Activated T-cell treated with anti-CD3 and anti-CD28 coated beads for 1 hour (primary cell): ENCODE measurements at regions not wholly inside any gene's neighbourhood (a gene's known extent, or its start where the extent isn't known, plus 50 kb on each side); places are given as distances from the start of the nearest gene placed in this dataset.

Experiments
- DNase-seq: peaks from one replicate; pipeline ENCODE4 v3.0.0-alpha.2; 2020; ENCODE audit warnings: low read depth

DNA sequence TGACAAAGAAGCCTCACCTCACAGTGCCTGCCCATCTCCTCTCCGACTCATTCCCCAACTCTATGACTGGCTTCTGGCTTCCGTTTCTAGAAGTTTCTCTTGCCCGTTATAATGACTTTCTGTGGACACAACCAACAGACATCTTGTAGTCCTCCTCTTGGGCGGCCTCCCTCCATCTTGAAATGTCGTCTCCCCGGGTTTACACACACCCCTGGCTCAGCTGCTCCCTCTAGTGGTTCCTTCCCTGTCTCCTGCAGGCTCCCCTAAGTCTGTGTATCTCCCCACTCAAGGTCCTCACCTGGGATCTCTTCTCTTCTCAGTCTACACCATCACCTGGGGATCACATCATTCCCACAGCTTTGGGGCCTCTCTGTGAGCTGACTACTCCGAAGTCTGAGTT is 123.4 kb upstream of the NEBL start:
- DNase-seq: no peak

DNA sequence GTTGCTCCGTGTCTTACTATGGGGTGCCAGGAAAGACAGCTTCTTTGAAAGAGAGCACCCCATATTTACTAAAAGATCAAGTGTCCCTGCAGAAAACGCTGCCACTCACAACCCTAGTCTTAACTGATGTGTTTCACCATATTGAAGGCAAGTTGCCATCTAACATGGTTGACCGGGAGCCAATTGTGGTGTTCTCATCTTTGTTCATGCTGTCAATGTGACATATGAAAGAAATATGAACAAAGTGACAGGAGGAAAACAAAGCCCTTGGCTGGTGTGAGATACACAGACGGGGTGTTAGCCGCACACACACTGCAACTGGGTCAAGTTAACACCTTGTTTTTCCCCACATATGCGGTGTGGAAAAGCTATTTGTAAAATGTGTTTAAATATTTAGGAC is 122.3 kb upstream of the NEBL start:
- DNase-seq: no peak

DNA sequence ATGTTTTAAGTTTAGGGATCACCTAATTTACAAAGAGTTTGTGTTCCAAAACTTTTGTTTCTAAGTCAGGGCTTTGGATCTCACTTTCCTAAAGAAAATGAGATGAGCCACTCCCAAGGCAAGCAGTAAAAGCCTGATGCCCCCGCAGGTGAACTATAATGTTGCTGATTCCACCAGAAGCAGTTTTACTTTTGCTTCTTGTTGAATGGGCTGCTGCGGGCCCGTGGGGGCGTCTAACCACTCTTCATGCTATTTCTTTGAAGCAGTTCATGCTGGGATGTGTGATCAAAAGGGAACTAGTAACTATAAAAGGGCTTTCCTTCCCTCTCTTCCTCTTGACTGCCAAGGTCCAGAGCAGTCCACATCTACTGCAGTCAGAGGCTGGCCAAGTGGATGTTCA is 118.7 kb upstream of the NEBL start:
- DNase-seq: no peak

DNA sequence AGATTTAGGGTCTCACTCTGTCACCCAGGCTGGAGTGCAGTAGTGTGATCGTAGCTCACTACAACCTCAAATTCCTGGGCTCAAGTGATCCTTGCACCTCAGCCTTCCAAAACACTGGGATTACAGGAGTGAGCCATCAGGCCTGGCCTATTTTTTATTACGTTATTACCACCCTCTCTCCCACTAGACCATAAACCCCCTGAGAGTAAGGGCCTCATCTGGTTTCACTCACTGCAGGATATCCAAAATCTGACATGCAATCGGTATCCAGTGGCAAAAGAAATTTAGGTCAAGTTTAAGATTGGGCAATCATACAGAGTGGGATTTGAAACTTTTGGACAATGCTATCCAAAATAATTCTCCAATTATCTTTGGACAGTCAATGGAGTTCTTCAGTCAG is 117.0 kb upstream of the NEBL start:
- DNase-seq: no peak

DNA sequence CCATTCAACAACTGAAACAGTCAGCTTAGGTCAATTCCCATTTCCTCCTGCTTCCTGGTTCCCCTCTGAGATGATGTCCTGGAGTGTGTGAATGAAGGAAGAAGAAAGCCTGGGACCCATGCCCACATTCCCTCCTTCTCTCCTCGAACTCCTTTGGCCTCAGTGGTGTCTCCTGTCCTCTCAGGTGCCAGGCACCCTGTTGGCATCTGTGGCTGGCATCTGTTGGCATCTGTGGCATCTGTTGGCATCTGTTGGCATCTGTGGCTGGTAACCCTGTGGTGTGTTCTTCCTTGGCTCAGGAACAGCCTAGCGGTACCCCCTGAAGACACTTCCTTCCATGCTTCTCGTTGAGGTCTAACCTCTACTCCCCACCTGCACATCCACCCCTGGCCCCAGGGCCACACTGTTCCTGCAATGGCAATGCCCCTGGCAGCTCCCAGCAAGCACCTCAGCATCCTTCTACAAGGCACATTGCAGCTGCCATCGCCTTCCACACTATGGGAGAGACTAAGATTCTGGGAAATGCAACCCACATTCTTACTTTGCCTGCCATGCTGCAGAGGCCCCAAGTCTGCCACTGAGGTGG is 114.4 kb upstream of the NEBL start:
- DNase-seq: no peak

DNA sequence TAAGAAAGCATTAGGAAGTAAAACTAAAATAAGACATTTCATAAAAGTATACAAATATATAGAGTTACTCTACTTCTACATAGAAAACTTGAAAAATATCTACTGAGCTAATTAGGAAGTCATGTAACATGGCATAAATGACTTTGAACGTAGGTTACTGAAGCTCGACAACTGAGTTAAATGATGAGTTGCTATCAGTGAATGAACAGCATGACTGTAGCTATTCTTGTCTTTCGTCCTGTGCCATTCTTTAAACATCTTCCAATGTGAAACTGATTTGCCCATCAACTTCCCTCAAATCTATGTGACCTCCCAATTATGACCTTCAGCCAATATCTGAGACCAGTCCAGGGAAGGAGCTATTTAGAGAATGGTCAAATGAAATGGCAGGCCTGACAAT is 113.5 kb upstream of the NEBL start:
- no peak for DNase-seq

DNA sequence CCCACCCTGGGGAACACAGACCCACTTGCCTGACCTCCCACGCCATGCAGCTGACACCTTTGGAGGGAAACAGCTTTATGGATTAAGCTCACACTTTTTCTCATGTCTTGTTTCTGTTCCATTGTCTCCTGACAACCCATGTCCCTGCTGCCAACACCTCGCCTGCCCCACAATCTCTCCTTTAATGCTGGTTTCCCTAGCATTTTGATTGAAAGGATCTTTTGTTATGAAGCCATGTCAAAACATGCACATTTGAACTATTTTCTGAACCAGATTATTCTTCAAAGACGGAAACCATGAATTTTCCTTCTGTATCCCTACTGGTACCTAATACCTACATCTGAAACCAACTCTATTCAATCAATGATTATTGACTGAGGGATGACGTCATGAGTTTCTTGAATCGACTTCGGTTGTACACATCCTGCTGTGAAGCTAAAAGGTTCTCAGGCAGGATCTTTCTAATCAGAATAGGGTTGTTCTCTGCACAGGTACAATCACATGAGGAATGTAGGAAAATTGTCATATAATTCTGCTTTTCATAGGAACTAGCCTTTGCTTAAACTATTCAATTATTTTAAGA is 106.2 kb upstream of the NEBL start:
- DNase-seq: no peak

DNA sequence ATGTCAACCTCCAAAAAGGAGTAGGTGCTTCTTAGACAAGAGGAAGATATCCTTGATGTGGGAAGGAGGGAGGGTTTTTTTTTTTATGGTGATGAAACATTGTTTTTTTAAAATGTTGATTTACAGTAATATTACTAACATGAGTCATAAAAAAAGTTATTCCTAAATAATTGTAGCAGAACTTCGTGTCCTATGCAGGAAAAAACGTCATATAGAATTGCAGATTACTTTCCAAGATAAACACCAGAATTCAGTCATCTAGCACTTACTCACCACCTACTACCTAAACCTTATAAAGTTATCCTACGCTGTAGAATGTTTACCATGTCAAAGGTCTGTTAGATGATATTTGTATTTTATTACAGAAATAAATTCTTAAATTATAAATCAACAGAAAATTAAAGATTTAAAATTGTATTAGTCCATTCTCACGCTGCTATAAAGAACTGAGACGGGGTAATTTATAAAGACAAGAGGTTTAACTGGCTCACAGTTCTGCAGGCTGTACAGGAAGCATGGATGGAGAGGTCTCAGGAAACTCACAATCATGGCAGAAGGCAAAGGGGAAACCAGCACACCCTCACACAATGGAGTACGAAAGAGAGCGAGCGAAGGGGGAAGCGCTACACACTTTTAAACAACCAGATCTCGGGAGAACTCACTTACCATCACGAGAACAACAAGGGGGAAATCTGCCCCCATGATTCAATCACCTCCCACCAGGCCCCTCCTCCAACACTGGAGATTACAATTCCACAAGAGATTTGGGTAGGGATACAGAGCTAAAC is 105.2 kb upstream of the NEBL start:
- DNase-seq: no peak

DNA sequence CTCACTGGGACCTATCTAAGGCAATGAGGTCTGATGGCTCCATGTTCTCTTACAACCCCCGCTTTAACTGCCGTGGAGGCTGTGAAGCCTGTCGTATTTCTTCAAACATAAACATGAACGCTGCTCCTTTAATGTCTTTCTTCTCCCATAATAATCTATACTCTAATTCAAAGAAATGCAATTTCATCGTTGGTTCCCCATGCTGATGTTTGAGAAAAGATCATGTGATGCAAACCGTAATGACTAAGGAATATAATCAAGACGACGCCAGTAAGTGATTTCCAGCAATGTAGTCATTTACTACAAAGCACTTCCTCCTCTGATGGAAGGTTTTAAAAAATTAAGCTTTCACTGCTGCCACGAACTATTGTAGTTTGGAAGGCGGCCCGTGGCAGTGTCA is 102.6 kb upstream of the NEBL start:
- no peak for DNase-seq

DNA sequence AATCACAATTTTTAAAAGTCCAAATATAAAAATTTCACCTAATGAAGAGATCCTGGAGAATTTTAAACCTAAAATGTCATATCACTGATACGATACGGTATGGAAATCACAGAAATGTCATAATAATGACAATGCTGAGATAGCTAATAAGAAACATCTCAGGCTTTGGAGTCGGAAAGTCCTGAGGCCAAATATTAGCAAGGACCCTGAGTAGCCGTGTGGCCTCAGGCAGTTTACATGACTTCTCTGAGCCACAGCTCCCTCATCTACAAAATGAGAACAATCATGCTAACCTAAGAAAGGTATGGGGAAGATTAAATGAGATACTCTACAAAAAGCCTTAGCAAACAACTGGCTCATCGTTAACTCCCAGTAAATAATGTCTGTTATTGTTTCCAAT is 100.9 kb upstream of the NEBL start:
- DNase-seq: no peak

DNA sequence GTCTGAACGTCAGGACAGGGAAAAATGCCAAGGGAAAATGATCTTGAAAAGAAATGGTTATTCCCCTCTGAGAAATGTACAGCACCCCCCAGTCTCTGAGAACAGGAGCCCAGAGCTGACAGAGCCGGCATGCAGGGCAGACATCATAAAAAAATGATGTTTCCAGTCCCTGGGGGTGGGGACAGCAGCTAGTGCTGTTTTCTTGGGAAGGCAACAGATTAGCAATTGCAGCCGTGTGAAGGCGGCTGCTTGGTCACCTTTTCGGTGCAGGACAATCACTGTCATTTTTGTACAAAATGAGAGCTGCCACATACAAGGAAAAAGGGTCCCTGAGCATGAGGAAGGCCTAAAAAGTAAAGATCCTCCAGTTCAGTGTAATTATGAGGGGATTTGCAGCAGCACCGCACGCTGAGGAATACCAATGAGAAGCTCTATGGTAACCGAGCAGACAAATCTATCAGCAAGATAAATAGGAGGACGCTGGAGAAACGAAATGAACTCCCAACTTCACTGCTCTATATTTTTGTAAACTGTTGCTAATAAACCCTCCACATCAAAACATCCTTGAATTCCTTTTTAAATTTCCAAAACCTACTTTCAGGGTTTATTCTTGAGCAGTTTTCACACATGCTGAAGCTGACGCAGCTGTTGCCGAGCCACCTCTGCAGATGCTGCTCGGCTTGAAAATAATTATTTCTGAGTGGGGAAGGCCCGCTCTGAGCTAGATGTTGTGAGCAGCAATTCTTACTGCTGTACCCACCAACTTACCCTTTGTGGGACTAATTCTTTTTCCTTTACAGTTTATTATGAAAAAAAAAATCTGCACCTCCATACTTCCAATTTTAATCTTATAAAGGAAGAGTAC is 98.2 kb upstream of the NEBL start:
- no peak for DNase-seq

DNA sequence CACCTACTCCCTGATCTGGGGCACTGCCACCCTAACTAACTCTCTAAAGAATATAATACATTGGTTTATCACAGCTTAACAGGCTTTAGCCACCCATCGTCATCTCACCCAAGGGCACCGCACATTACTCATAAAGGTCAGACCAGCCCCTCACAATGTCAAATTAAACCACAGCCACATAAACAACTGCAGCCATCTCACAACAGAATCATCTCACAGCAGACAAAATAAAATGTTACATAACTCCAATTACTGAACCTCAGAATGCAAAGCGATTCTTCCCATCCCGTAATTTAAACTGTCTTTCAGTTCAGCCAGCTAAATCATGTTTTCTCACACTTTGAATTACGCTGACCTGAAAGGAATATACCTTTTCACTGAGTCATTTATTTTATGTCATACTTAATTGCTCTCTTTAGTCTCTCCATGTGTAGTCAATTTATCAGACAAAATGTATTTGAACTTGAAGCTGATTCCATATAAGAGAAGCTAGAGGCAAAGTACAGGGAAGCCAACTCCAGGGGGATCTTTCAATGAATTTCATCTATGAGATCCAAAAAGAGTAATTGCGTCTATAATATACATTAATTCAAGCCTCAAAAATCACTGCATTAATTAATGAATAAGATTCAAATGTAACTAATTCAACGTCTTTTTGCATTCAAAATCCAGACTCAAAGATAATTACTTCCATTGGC is 96.9 kb upstream of the NEBL start:
- DNase-seq: no peak

DNA sequence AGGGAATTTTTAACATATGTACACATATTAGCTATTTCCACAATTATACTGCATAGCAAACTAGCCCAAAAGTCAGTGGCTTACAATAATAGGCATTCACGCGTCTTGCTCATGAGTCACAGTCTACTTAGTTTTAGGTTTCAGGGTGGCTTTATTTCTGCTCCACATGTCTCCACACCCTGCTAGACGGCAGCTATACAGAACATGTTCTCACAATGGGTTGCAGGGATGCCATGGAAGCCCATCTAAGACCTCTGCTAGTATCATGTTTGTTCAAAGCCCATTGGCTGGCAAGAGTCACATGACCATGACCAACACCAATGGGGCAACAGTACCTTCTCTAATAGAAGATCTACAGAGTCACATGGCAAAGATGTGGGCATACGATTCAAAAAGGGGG is 96.3 kb upstream of the NEBL start:
- DNase-seq: no peak

DNA sequence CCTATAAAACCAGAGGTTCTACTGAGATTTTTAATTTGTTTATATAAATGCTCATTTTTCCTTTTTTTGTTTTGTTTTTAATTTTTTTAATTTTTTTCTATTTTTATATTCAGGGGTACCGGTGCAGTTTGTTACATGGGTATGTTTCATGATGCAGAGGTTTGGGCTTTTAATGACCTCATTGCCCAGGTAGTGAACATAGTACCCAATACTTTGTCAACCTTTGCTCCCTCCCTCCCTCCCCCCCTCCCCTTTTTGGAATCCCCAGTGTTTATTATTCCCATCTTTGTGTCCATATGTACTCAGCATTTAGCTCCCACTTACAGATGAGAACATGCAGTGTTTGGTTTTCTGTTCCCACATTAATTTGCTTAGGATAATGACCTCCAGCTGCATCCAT is 94.4 kb upstream of the NEBL start:
- no peak for DNase-seq

DNA sequence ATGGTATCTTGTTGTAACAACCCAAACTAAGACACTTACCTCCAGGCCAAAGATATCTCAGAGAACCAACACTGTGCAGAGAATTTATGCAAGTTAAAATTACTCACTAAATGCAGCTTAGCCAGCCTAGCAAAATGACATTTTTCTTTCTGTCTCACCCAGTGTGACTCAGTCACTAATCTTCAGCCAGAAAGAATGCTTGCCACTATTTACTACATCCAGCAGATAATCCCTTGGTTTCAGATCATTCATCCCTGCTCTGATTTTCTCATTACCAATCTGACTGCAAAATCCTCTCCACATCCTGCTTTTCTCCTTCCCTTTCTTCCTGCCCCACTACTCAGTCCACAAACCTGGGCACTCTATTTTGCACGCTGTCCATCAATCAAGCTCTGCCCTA is 93.5 kb upstream of the NEBL start:
- no peak for DNase-seq

DNA sequence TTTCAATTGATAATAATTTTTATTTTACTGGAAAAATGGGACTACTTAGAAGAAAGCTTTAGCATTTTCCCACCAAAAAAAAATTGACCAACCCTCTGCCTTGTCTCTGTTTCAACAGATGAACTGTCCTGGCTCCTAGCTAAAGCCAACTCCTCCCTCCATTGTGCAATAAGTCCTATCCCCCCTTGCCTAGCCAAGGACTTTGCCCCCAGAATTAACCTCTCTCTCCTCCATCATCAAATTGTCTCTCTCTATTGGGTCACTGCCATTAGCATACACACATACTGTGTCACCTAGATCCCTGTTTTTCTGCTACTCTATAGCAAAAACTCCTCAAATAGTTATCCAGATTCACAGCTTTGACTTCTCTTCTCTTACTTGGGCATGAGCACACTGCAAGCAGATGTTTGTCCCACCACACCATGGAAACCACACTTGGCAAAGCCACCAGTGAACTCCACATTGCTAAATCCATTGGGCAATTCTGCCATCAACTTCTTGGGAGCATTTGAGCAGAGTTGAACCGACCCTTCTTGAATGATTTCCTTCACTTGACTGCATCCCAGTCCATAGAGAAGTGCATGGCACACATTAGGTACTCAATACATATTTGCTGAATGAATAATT is 91.4 kb upstream of the NEBL start:
- no peak for DNase-seq

DNA sequence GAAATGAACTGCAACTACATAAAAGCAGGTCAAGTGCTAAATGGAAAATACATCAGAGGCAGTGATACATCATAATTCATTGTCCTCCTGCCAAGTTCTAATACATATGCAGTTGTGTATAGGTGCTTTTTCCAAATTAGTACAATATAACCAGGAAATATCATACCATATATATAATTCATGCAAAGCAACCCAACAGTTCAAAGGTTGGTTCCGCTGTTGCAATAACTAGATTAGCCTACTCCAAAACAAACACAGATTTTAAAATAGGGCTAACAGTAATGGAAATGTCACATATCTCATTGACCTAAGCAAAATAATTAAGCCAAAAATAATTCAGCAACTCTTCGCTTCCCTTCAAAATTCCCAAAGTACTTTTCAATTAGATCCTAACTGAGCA is 88.9 kb upstream of the NEBL start:
- DNase-seq: no peak

DNA sequence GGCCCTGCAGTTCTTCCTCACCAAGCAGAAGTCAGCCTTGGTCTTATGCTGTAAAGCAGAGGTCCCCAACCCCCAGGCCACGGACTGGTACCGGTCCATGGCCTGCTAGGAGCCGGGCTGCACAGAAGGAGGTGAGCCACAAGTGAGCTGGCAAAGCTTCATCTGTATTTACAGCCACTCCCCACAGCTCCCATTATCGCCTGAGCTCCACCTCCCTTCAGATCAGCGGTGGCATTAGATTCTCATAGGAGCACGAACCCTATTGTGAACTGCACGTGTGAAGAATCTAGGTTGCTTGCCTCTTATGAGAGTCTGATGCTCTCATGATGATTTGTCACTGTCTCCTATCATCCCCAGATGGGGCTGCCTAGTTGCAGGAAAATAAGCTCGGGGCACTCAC is 87.6 kb upstream of the NEBL start:
- no peak for DNase-seq

DNA sequence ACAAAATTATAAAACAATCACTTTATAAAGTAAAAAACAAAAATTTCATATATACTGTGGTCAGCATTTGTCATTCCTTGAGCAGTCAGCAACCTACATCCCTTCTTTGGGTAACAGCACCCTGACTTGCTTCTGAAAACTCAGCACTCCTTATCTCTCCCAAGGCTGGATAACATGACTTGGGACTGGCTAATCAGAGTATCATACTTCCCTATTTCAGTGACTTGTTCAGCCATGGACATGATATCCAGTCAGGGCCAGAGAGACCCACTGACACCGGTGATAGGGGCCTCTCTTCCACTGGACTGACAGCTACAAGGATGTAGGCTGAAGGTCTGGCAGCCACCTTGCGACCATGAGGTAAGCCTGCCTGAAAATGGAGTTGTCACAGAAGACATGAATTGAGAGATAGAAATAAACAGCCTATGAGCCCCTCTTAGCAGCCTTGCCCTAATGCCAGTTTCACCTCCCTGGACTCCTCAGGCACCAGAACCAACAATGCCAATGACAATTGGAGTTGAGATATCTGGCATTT is 84.4 kb upstream of the NEBL start:
- no peak for DNase-seq

DNA sequence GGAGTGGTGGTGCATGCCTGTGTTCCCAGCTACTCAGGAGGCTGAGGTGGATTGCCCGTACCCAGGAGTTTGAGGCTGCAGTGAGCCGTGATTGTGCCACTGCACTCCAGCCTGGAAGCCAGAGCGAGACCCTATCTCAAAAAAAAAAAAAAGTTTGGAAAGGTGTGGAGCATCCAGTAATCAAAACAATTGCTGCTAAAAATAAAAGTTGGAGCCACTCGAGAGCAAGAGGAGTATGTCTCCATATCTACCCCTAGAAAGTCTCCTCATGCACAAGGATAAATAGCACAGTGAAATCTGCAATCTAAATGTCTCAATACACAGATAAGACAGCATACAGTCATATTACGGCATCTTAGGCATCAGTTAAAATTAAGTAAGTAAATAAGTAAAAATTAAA is 81.5 kb upstream of the NEBL start:
- DNase-seq: no peak

DNA sequence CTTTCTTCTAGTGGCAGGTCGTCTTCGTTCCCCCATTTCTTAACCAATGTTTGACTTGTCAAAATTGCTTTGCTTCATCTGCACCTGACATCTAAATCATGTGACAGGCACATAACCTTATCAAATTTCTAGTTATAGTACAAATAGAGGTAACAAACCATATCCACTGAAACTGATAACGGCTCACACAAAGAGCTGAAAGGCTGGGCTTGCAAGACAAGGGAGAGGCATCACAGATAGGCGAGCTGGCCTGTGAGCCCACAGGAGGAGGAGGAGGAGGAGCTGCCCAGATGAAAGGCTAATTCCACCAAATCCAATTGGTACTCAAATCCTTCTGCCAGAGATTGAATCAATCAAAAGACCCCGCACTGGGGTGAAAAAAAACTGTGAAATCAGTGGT is 80.2 kb upstream of the NEBL start:
- no peak for DNase-seq

DNA sequence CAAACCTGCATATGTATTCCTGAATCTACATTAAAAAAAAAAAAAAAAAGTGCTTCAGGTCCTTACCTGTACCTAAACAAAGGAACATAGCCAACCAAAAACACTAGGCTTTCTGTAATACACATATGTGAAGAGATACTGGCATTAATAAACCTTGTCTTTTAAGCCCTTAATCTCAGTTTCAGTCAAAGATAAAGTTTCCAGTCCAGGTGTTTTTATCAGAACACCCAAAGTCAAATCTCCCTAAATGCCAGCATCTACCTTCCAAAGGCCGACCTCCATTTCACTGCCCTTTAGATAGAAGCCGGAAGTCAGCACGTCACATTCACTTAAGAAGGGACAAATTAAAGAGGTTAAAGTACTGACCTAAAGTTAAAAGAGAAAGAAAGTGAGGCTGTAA is 79.8 kb upstream of the NEBL start:
- DNase-seq: no peak
